ENCODE measurements at regions not wholly inside any gene's neighbourhood (a gene's known extent, or its start where the extent isn't known, plus 50 kb on each side); places are given as distances from the start of the nearest gene placed in this dataset.

DNA sequence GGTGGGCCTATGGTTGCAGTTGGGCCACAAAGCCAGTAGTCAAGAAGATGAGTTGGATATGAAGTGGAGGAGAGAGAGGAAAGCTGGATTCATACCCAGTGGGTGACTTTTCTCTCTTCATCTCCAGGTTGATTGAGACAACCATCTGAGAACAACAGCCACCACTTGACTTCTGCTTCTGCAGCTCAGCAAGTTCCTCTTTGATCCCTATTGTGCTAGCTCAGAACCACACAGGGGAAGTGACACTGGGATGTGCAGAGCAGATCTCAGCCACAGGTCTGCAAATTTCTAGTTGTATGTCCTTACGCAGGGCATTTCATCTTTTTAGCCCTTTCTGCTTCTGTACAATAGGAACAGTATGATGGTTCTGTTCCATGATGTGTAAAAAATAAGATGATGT, 459.2 kb upstream of the ARRDC4 start:
- no peak for ATAC-seq
- no peaks in the 10 kb centered on the region for H3K9me1 ChIP-seq (ENCODE audit: control insufficient read depth, insufficient read depth, low read length)

More for the DNA sequence above, 459.2 kb upstream of the ARRDC4 start:
- no peaks in the 10 kb centered on the region for H3K4me1 ChIP-seq (replicated peaks in 1 of 2; ENCODE audit: control insufficient read depth in 2 of 2, insufficient read depth in 2 of 2, low read length in 2 of 2)
- H3K79me2 ChIP-seq (ENCODE audit: control insufficient read depth, insufficient read depth, low read length) = no peaks in the 10 kb centered on the region
- no peak overlapping the region for H3K9ac ChIP-seq (ENCODE audit: insufficient read depth in 1 of 2, low read depth in 2 of 2, low read length in 2 of 2)
- in situ Hi-C loops (cut with MboI) = no loop called here
- no peak overlapping the region for H2AFZ ChIP-seq (ENCODE audit: low read depth, low read length)
- TF ChIP-seq NCOA1 (IDR thresholded peaks at IDR 0.05; ENCODE audit: low read depth) = no peak
- TF ChIP-seq KAT2B (IDR thresholded peaks at IDR 0.05; ENCODE audit: low read depth, low read length) = no peak
- TF ChIP-seq NFIX (CRISPR knock-in tag; IDR thresholded peaks at IDR 0.05; ENCODE audit: low read depth) = no peak
- no peak for TF ChIP-seq NCOA6 (IDR thresholded peaks at IDR 0.05)
- TF ChIP-seq, protein P1, sequence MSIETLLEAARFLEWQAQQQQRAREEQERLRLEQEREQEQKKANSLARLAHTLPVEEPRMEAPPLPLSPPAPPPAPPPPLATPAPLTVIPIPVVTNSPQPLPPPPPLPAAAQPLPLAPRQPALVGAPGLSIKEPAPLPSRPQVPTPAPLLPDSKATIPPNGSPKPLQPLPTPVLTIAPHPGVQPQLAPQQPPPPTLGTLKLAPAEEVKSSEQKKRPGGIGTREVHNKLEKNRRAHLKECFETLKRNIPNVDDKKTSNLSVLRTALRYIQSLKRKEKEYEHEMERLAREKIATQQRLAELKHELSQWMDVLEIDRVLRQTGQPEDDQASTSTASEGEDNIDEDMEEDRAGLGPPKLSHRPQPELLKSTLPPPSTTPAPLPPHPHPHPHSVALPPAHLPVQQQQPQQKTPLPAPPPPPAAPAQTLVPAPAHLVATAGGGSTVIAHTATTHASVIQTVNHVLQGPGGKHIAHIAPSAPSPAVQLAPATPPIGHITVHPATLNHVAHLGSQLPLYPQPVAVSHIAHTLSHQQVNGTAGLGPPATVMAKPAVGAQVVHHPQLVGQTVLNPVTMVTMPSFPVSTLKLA (conservative IDR thresholded peaks at IDR 0.05) = no peak
- no peak for TF ChIP-seq ZNF77 (CRISPR knock-in tag; IDR thresholded peaks at IDR 0.05)
- TF ChIP-seq HDAC8 (tag; IDR thresholded peaks at IDR 0.05) = no peak
- TF ChIP-seq, protein P2, sequence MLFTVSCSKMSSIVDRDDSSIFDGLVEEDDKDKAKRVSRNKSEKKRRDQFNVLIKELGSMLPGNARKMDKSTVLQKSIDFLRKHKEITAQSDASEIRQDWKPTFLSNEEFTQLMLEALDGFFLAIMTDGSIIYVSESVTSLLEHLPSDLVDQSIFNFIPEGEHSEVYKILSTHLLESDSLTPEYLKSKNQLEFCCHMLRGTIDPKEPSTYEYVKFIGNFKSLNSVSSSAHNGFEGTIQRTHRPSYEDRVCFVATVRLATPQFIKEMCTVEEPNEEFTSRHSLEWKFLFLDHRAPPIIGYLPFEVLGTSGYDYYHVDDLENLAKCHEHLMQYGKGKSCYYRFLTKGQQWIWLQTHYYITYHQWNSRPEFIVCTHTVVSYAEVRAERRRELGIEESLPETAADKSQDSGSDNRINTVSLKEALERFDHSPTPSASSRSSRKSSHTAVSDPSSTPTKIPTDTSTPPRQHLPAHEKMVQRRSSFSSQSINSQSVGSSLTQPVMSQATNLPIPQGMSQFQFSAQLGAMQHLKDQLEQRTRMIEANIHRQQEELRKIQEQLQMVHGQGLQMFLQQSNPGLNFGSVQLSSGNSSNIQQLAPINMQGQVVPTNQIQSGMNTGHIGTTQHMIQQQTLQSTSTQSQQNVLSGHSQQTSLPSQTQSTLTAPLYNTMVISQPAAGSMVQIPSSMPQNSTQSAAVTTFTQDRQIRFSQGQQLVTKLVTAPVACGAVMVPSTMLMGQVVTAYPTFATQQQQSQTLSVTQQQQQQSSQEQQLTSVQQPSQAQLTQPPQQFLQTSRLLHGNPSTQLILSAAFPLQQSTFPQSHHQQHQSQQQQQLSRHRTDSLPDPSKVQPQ (CRISPR knock-in tag; IDR thresholded peaks at IDR 0.05; ENCODE audit: borderline replicate concordance) = no peak
- no peak for TF ChIP-seq MYNN (IDR thresholded peaks at IDR 0.05)
- no peak for TF ChIP-seq MYNN (CRISPR knock-in tag; IDR thresholded peaks at IDR 0.05)
- H3K4me3 ChIP-seq = no peak overlapping the region
- FAIRE-seq (no peak), DNase-seq (ENCODE audit: extremely low read depth in 1 of 4, low spot score in 3 of 4) (no peak)
- POLR2A ChIA-PET = no interaction called here
- no peaks in the 10 kb centered on the region for H3K36me3 ChIP-seq (ENCODE audit: control insufficient read depth, insufficient read depth, low read length)
- no peaks in the 10 kb centered on the region for H4K20me1 ChIP-seq (replicated peaks; ENCODE audit: control insufficient read depth, insufficient read depth, low read length)
- no TSS peak for BruUV-seq (replicated peaks)
- no peak overlapping the region for H3K27ac ChIP-seq (ENCODE audit: extremely low read depth, low read depth, low read length)
- 0% methylated on average over 1 of the region's 1 CpG for WGBS (ENCODE audit: insufficient coverage, low coverage, missing lambda C conversion rate)
- no peak overlapping the region for H3K4me2 ChIP-seq (ENCODE audit: insufficient read depth, low read length)
- CTCF ChIA-PET (ENCODE audit: low intra/inter-chr PET ratio) = no interaction called here
- intact Hi-C loops (cut with micrococcal nuclease) = no loop called here
- H3K9me3 ChIP-seq (replicated peaks; ENCODE audit: control insufficient read depth, insufficient read depth, low read depth, low read length) = no peaks in the 10 kb centered on the region
- no peaks in the 10 kb centered on the region for H3K27me3 ChIP-seq (ENCODE audit: control insufficient read depth in 2 of 2, insufficient read depth in 2 of 2, low read length in 2 of 2)

Data from K562 (cell line).